ENCODE measurements at regions not wholly inside any gene's neighbourhood (a gene's known extent, or its start where the extent isn't known, plus 50 kb on each side); places are given as distances from the start of the nearest gene placed in this dataset.

DNA sequence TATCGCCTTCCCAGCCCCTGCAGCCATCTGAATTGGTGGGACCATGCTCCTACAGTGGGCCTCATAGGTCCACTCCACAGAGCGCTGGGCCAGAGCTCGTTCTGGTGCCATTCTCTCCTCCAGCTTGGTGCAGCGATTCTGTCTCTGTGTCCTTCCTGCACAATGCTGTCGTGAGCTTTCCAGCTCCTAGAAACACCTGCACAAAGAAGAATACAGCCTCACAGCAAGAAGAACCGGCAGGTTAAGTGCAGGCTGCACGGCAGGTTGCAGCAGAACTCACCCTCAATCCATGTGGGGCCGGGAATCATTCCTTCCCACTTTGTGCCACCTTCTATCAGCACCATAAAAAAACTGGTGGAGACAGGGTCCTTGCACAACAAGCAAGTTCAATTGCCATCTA, 101.2 kb upstream of the ENPP6 start:
- Histone ChIP-seq H3K4me1 (no peaks in the 10 kb centered on the region), H3K4me3 (no peak overlapping the region), H3K36me3 (no peaks in the 10 kb centered on the region), H3K27ac (no peak overlapping the region), H3K9me3 (no peaks in the 10 kb centered on the region), H3K27me3 (no peaks in the 10 kb centered on the region)
- TF ChIP-seq CTCF (IDR thresholded peaks at IDR 0.05 in 4 of 5, conservative IDR thresholded peaks at IDR 0.05 in 1 of 5) (no peak), POLR2A (IDR thresholded peaks at IDR 0.05) (no peak)
- DNase-seq, result no peak
- intact Hi-C loops (cut with DNase I; ENCODE audit: low total_unique reads) (no loop called here), in situ Hi-C loops (cut with MboI; ENCODE audit: low sequenced_read_pairs in 4 of 4) (no loop called here)
- no peak for ATAC-seq

GRCh38 chr4:184317234-184317918, 99.7 kb upstream of the ENPP6 start:
- no peaks in the 10 kb centered on the region for H3K4me1 ChIP-seq
- TF ChIP-seq CTCF (IDR thresholded peaks at IDR 0.05 in 4 of 5, conservative IDR thresholded peaks at IDR 0.05 in 1 of 5), result no peak
- TF ChIP-seq POLR2A (IDR thresholded peaks at IDR 0.05), result no peak
- intact Hi-C loops (cut with DNase I; ENCODE audit: low total_unique reads) (no loop called here), in situ Hi-C loops (cut with MboI; ENCODE audit: low sequenced_read_pairs in 4 of 4) (no loop called here)
- DNase-seq, result no peak
- ATAC-seq, result no peak
- H3K27ac ChIP-seq, result no peak overlapping the region
- H3K9me3 ChIP-seq, result no peaks in the 10 kb centered on the region
- no peaks in the 10 kb centered on the region for H3K36me3 ChIP-seq
- H3K27me3 ChIP-seq, result no peaks in the 10 kb centered on the region
- H3K4me3 ChIP-seq, result no peak overlapping the region

- no peak for ATAC-seq
- TF ChIP-seq POLR2A (IDR thresholded peaks at IDR 0.05), result no peak
- no peak for TF ChIP-seq CTCF (IDR thresholded peaks at IDR 0.05 in 4 of 5, conservative IDR thresholded peaks at IDR 0.05 in 1 of 5)
- Histone ChIP-seq H3K9me3 (no peaks in the 10 kb centered on the region), H3K4me1 (no peaks in the 10 kb centered on the region), H3K27me3 (no peaks in the 10 kb centered on the region), H3K36me3 (no peaks in the 10 kb centered on the region), H3K27ac (no peak overlapping the region), H3K4me3 (no peak overlapping the region)
- DNase-seq, result no peak
- in situ Hi-C loops (cut with MboI; ENCODE audit: low sequenced_read_pairs in 4 of 4) (no loop called here), intact Hi-C loops (cut with DNase I; ENCODE audit: low total_unique reads) (no loop called here)
Measured at GRCh38 chr4:184316821-184317220, 99.1 kb upstream of the ENPP6 start.

DNA sequence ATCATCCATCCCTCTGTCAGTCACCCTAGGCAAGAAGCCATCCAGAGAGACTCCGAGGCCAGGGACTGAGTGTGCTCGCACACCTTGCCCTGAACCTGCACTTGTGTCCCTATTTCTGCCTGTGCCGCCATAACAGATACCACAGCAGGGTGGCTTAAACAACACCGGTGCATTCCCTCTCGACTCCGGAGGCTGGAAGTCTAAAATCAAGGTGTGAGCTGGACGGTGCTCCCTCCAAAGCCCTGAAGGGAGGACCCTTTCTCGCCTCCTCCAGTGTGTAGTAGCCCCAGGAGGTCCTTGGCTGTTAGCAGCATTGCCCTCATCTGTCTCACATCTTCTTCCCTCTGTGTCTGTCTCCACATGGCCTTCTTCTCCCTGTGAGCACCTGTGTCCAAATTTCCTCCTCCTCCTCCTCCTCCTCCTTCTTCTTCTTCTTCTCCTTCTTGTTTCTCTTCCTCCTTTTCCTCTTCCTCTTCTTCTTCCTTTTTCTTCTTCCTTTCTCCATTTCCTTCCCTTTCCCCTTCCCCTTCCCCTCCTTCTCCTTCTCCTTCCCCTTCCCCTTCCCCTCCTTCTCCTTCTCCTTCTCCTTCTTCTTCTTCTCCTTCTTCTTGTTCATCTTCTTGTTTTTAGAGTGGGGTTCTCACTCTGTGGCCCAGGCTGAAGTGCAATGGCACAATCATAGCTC, 98.1 kb upstream of the ENPP6 start:
- intact Hi-C loops (cut with DNase I; ENCODE audit: low total_unique reads) (no loop called here), in situ Hi-C loops (cut with MboI; ENCODE audit: low sequenced_read_pairs in 4 of 4) (no loop called here)
- Histone ChIP-seq H3K9me3 (no peaks in the 10 kb centered on the region), H3K4me3 (no peak overlapping the region), H3K36me3 (no peaks in the 10 kb centered on the region), H3K27me3 (no peaks in the 10 kb centered on the region), H3K27ac (no peak overlapping the region), H3K4me1 (no peaks in the 10 kb centered on the region)
- TF ChIP-seq CTCF (IDR thresholded peaks at IDR 0.05 in 4 of 5, conservative IDR thresholded peaks at IDR 0.05 in 1 of 5), result no peak
- no peak for TF ChIP-seq POLR2A (IDR thresholded peaks at IDR 0.05)
- no peak for DNase-seq
- ATAC-seq, result no peak

Measured in gastrocnemius medialis (tissue), 4 donors.